CD1c-positive myeloid dendritic cell (primary cell): ENCODE measurements at regions not wholly inside any gene's neighbourhood (a gene's known extent, or its start where the extent isn't known, plus 50 kb on each side); places are given as distances from the start of the nearest gene placed in this dataset.

Experiments used
- DNase-seq: peaks from one replicate; pipeline ENCODE4 v3.0.0-alpha.2; 2016; ENCODE audit errors: extremely low spot score

DNA sequence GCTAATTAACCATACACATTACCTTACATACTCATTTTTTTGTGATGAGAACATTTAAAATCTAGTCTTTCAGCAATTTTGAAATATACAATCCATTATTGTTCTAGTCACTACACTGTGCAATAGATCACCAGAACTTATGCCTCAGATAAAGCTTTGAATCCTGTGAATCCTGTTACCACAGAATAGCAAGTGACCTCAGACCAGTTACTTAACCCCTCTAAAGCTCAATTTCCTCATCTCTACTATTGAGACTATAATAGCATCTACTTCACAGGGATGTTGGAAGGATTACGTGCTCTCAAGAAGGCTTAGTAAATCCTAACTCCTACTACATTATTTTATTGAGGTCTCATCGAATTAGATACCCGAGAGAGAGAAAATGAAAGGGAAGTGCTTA is 60.2 kb upstream of the PIP5K1B start:
- no peak for DNase-seq

DNA sequence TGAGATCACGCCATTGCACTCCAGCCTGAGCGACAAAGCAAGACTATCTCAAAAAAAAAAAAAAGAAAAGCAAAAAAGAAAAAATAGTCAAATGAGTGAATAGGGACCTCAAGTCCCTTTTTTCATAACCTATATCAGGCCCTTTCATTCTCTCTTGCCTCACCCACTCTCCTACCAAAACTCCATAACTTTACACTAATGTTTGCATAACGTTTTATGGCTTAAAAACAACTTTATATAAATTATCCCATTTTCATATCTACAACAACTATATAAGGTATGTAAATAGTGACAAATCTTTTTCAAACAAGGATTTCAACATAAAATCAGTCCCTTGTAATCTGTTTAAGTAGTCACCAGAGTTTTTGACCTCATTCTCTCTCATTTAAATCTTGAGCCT is 56.9 kb upstream of the PIP5K1B start:
- no peak for DNase-seq

DNA sequence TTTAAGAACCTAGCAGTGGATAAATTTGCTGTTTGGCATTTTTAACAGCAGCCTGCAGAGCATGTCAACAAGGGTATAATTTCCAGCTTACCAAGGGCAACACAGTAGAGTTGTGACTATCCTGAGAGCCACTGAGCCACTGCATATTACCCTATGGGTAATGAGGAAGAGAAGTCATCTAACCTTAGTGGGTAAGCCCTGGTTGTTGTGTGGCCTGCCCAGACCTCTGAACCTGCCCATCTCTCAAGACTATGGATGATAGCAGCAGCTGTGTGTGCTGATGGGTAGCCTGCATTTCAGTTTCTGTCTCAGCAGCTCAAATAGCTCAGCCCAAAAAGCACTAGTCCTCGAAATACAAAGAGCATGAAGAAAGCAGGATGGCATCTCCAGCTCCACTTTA is 56.1 kb upstream of the PIP5K1B start:
- no peak for DNase-seq

DNA sequence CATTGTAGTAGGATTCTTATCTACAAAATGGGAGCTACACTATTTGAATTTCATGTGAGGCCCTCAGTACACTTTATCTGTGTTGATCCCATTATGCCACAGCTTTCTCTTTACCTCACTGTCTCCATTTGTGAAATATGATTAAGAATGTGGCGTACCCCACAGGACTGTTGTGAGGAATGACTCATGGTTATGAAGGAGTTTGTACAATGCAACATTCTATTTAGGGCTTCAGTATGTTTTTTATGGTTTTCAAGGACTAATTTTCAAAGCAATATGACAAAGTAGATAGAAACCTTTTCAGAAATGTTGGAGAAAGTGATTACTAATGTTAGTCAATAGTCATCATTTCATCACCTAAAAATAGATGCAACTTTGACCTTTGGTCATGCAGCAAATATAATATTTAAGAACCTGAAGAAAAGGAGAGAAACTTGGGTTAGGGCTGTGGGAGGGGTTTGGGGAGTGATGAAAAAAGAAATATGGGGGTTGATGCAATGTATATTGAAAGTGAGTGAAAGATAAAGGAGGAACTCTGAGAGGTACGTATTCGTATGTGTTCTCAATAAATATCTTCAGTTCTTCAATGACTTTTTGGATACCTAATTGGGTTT is 53.7 kb upstream of the PIP5K1B start:
- DNase-seq = no peak

DNA sequence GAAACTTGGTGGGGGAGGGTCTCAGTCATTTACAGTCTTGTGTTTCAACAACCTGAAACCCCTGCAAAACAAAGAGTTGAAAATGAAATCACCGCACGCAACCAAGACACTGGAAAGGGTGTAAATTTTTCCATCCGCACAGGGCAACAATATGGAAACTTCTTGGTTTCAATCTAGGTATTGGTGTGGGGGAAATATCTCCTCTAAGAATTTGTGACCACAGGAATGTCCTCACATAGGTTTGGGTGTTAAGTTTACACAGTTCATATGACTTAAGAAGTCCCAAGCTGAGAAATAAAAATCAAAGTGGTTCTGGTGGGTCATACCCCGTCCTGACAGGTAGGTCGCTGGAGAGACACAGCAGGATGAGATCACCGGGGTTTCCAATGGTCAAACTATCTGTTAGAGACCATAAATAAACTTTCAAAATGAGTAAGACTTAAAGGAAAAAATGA is 51.9 kb upstream of the PIP5K1B start:
- DNase-seq = no peak

DNA sequence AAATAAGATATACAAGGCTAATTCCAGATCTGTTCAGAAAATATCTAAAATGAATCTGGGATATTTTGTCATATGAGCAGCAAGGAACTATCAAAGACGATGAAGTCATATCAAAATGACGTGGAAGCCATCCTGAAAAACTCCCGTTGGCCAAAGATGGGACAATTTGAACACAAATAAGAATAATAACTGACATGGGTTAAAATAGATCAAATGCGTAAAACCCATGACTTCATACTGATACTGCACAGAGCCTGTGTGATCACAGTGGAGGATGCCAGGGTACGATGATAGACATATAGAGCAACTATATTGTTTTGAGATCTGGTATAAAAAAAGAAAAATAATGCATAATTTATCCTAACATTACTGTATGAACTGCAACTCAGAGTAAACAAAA is 51.0 kb upstream of the PIP5K1B start:
- no peak for DNase-seq
